ENCODE measurements at regions not wholly inside any gene's neighbourhood (a gene's known extent, or its start where the extent isn't known, plus 50 kb on each side); places are given as distances from the start of the nearest gene placed in this dataset.

- dilution Hi-C loops (cut with MboI; ENCODE audit: extremely low pct_ligation_motif_present, low sequenced_read_pairs), result no loop called here
- TF ChIP-seq CTCF (optimal IDR thresholded peaks at IDR 0.05 in 1 of 3, IDR thresholded peaks at IDR 0.05 in 1 of 3, conservative IDR thresholded peaks at IDR 0.05 in 1 of 3; ENCODE audit: extremely low read depth in 1 of 3, insufficient read depth in 2 of 3, low read length in 3 of 3) (no peak), EZH2 (IDR thresholded peaks at IDR 0.05; ENCODE audit: low read length) (no peak)
- H3K9ac ChIP-seq (ENCODE audit: control insufficient read depth, extremely low read depth, insufficient read depth, low read length), result no peak overlapping the region
- H4K20me1 ChIP-seq (ENCODE audit: control insufficient read depth, extremely low read depth, insufficient read depth, low read length), result no peaks in the 10 kb centered on the region
- no peak overlapping the region for H3K4me3 ChIP-seq (ENCODE audit: control insufficient read depth in 2 of 3, extremely low read depth in 1 of 3, insufficient read depth in 2 of 3, low read depth in 1 of 3, low read length in 3 of 3)
- no peaks in the 10 kb centered on the region for H3K27me3 ChIP-seq (ENCODE audit: control insufficient read depth, extremely low read depth, insufficient read depth, low read length)
- H3K9me1 ChIP-seq (ENCODE audit: control insufficient read depth, extremely low read depth, insufficient read depth, low read length), result no peaks in the 10 kb centered on the region
- no peak for FAIRE-seq
- no peaks in the 10 kb centered on the region for H3K79me2 ChIP-seq (ENCODE audit: control insufficient read depth, insufficient read depth, low read length)
- no peaks in the 10 kb centered on the region for H3K36me3 ChIP-seq (ENCODE audit: control insufficient read depth in 2 of 2, extremely low read depth in 1 of 2, insufficient read depth in 2 of 2, low read length in 2 of 2)
- H2AFZ ChIP-seq (ENCODE audit: control insufficient read depth, low read length), result no peak overlapping the region
- H3K4me1 ChIP-seq (ENCODE audit: control insufficient read depth, extremely low read depth, insufficient read depth, low read length), result no peaks in the 10 kb centered on the region
- H3K27ac ChIP-seq (ENCODE audit: control insufficient read depth, insufficient read depth, low read length), result no peak overlapping the region
- H3K9me3 ChIP-seq (ENCODE audit: control insufficient read depth, low read depth, low read length), result no peaks in the 10 kb centered on the region
- no peak for DNase-seq (ENCODE audit: low read depth, low spot score)
- H3K4me2 ChIP-seq (ENCODE audit: control insufficient read depth, extremely low read depth, insufficient read depth, low read depth, low read length), result no peak overlapping the region
Observed at GRCh38 chr2:12903272-12903671, 186.5 kb downstream of the TRIB2 start.

GRCh38 chr2:12910431-12910830 is 193.7 kb downstream of the TRIB2 start:
- no peaks in the 10 kb centered on the region for H3K9me1 ChIP-seq (ENCODE audit: control insufficient read depth, extremely low read depth, insufficient read depth, low read length)
- no peaks in the 10 kb centered on the region for H3K36me3 ChIP-seq (ENCODE audit: control insufficient read depth in 2 of 2, extremely low read depth in 1 of 2, insufficient read depth in 2 of 2, low read length in 2 of 2)
- H3K27ac ChIP-seq (ENCODE audit: control insufficient read depth, insufficient read depth, low read length), result no peak overlapping the region
- no peaks in the 10 kb centered on the region for H4K20me1 ChIP-seq (ENCODE audit: control insufficient read depth, extremely low read depth, insufficient read depth, low read length)
- FAIRE-seq, result no peak
- no peak overlapping the region for H2AFZ ChIP-seq (ENCODE audit: control insufficient read depth, low read length)
- H3K9ac ChIP-seq (ENCODE audit: control insufficient read depth, extremely low read depth, insufficient read depth, low read length), result no peak overlapping the region
- no peaks in the 10 kb centered on the region for H3K9me3 ChIP-seq (ENCODE audit: control insufficient read depth, low read depth, low read length)
- no peaks in the 10 kb centered on the region for H3K4me1 ChIP-seq (ENCODE audit: control insufficient read depth, extremely low read depth, insufficient read depth, low read length)
- no peak for TF ChIP-seq CTCF (optimal IDR thresholded peaks at IDR 0.05 in 1 of 3, IDR thresholded peaks at IDR 0.05 in 1 of 3, conservative IDR thresholded peaks at IDR 0.05 in 1 of 3; ENCODE audit: extremely low read depth in 1 of 3, insufficient read depth in 2 of 3, low read length in 3 of 3)
- no peak for TF ChIP-seq EZH2 (IDR thresholded peaks at IDR 0.05; ENCODE audit: low read length)
- no peak overlapping the region for H3K4me2 ChIP-seq (ENCODE audit: control insufficient read depth, extremely low read depth, insufficient read depth, low read depth, low read length)
- DNase-seq (ENCODE audit: low read depth, low spot score), result no peak
- no peaks in the 10 kb centered on the region for H3K27me3 ChIP-seq (ENCODE audit: control insufficient read depth, extremely low read depth, insufficient read depth, low read length)
- no peaks in the 10 kb centered on the region for H3K79me2 ChIP-seq (ENCODE audit: control insufficient read depth, insufficient read depth, low read length)
- dilution Hi-C loops (cut with MboI; ENCODE audit: extremely low pct_ligation_motif_present, low sequenced_read_pairs), result no loop called here
- H3K4me3 ChIP-seq (ENCODE audit: control insufficient read depth in 2 of 3, extremely low read depth in 1 of 3, insufficient read depth in 2 of 3, low read depth in 1 of 3, low read length in 3 of 3), result no peak overlapping the region
